ENCODE measurements at regions not wholly inside any gene's neighbourhood (a gene's known extent, or its start where the extent isn't known, plus 50 kb on each side); places are given as distances from the start of the nearest gene placed in this dataset.

- H3K9me3 ChIP-seq: no peaks in the 10 kb centered on the region
- H3K36me3 ChIP-seq: no peaks in the 10 kb centered on the region
- no peak overlapping the region for H3K27ac ChIP-seq
- TF ChIP-seq, protein P1, sequence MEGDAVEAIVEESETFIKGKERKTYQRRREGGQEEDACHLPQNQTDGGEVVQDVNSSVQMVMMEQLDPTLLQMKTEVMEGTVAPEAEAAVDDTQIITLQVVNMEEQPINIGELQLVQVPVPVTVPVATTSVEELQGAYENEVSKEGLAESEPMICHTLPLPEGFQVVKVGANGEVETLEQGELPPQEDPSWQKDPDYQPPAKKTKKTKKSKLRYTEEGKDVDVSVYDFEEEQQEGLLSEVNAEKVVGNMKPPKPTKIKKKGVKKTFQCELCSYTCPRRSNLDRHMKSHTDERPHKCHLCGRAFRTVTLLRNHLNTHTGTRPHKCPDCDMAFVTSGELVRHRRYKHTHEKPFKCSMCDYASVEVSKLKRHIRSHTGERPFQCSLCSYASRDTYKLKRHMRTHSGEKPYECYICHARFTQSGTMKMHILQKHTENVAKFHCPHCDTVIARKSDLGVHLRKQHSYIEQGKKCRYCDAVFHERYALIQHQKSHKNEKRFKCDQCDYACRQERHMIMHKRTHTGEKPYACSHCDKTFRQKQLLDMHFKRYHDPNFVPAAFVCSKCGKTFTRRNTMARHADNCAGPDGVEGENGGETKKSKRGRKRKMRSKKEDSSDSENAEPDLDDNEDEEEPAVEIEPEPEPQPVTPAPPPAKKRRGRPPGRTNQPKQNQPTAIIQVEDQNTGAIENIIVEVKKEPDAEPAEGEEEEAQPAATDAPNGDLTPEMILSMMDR (IDR thresholded peaks at IDR 0.05): no peak
- TF ChIP-seq POLR2A (IDR thresholded peaks at IDR 0.05) (no peak), EP300 (IDR thresholded peaks at IDR 0.05) (no peak)
- WGBS, 2 donors: 77 to 81% methylated on average over 2 of the region's 2 CpGs
- no peaks in the 10 kb centered on the region for H3K4me1 ChIP-seq
- H3K4me3 ChIP-seq: no peak overlapping the region
- DNase-seq (ENCODE audit: low spot score in 2 of 2): no peak
- H3K27me3 ChIP-seq: no peaks in the 10 kb centered on the region
Observed at GRCh38 chr21:16154951-16155635, 425.3 kb downstream of the USP25 start.

DNA sequence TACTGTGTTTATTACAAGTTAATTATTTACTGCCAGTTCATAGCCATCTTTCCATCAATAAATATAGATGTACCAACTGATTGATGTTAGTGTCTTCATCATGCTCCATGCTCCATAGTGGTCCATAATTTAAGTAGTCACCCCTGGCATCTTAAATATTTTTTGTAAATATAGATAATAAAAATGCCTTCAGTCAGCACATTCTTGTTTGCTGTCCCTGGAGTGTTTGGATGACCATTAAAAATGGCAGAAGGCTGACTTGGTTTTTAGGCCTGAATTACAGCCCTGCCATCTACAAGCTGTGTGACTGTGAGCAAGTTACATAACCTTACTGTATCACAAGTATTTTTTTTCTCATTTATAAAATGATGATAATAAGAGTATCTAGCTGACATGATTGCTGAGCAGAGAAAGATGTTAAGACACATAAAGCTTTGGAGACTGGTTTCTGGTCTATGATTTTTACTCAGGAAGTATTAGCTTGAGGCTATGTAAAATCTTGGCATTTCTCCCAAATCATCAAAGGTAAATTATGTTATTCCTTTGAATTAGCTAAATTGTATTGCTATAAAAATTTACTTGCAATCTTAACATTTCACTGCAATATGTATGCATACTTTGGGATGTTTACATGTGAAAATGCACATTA, 427.2 kb downstream of the USP25 start:
- Histone ChIP-seq H3K4me3 (no peak overlapping the region), H3K9me3 (no peaks in the 10 kb centered on the region), H3K36me3 (no peaks in the 10 kb centered on the region), H3K27me3 (no peaks in the 10 kb centered on the region), H3K4me1 (no peaks in the 10 kb centered on the region), H3K27ac (no peak overlapping the region)
- DNase-seq (ENCODE audit: low spot score in 2 of 2): no peak
- no peak for TF ChIP-seq POLR2A (IDR thresholded peaks at IDR 0.05)
- TF ChIP-seq, protein P1 (IDR thresholded peaks at IDR 0.05): no peak
- no peak for TF ChIP-seq EP300 (IDR thresholded peaks at IDR 0.05)

- 56 to 64% methylated on average over 5 of the region's 5 CpGs for whole genome bisulfite sequencing, 2 donors
- no peaks in the 10 kb centered on the region for H3K27me3 ChIP-seq
- H3K4me3 ChIP-seq: no peak overlapping the region
- no peak for DNase-seq (ENCODE audit: low spot score in 2 of 2)
- TF ChIP-seq POLR2A (IDR thresholded peaks at IDR 0.05) (no peak), EP300 (IDR thresholded peaks at IDR 0.05) (no peak)
- TF ChIP-seq, protein P1 (IDR thresholded peaks at IDR 0.05): no peak
- peak overlapping the region in 1 of 4 donors; percentile 20 for H3K27ac ChIP-seq
- no peaks in the 10 kb centered on the region for H3K36me3 ChIP-seq
- no peaks in the 10 kb centered on the region for H3K9me3 ChIP-seq
- H3K4me1 ChIP-seq: no peaks in the 10 kb centered on the region
Observed at GRCh38 chr21:16159213-16159970, 429.6 kb downstream of the USP25 start.

GRCh38 chr21:16159971-16160350, 430.2 kb downstream of the USP25 start:
- DNase-seq (ENCODE audit: low spot score in 2 of 2): no peak
- no peak overlapping the region for H3K27ac ChIP-seq
- TF ChIP-seq POLR2A (IDR thresholded peaks at IDR 0.05): no peak
- no peak for TF ChIP-seq EP300 (IDR thresholded peaks at IDR 0.05)
- TF ChIP-seq, protein P1 (IDR thresholded peaks at IDR 0.05): no peak
- H3K4me1 ChIP-seq: no peaks in the 10 kb centered on the region
- H3K27me3 ChIP-seq: no peaks in the 10 kb centered on the region
- H3K36me3 ChIP-seq: no peaks in the 10 kb centered on the region
- H3K4me3 ChIP-seq: no peak overlapping the region
- H3K9me3 ChIP-seq: no peaks in the 10 kb centered on the region
- WGBS, 2 donors: 91 to 92% methylated on average over 2 of the region's 2 CpGs

DNA sequence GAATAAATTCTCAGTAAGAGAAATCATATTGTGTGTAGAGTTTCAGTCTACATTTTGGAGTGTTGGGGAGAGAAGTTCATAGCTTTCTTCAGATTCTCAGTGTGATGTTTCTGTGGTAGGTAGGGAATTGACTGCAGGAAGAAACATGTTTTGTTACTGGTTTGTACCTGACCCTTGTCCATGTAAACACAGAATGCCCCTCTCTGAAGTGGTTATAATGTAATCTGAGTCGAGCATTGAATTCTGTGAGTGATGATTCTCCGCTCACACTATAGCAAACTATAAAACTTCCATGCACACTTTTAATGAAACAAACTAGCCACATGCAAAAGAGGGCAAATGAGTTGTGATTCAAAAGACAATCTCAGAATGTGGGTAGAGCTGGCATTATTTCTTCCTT, 433.2 kb downstream of the USP25 start:
- Histone ChIP-seq H3K4me3 (no peak overlapping the region), H3K4me1 (no peaks in the 10 kb centered on the region), H3K36me3 (no peaks in the 10 kb centered on the region), H3K27ac (no peak overlapping the region), H3K9me3 (no peaks in the 10 kb centered on the region), H3K27me3 (no peaks in the 10 kb centered on the region)
- TF ChIP-seq EP300 (IDR thresholded peaks at IDR 0.05) (no peak), POLR2A (IDR thresholded peaks at IDR 0.05) (no peak)
- TF ChIP-seq, protein P1 (IDR thresholded peaks at IDR 0.05): no peak
- WGBS, 2 donors: 74 to 88% methylated on average over 2 of the region's 2 CpGs
- DNase-seq (ENCODE audit: low spot score in 2 of 2): no peak
